ENCODE measurements at regions not wholly inside any gene's neighbourhood (a gene's known extent, or its start where the extent isn't known, plus 50 kb on each side); places are given as distances from the start of the nearest gene placed in this dataset.

- ATAC-seq, result no peak
- Histone ChIP-seq H3K9me3 (ENCODE audit: control insufficient read depth, insufficient read depth, low read depth, low read length) (no peaks in the 10 kb centered on the region), H3K4me3 (ENCODE audit: low read depth in 2 of 2, low read length in 2 of 2) (no peak overlapping the region), H3K27ac (ENCODE audit: low read length) (no peak overlapping the region), H3K4me1 (ENCODE audit: control insufficient read depth, insufficient read depth, low read length) (no peaks in the 10 kb centered on the region), H3K36me3 (ENCODE audit: control insufficient read depth, insufficient read depth, low read length) (no peaks in the 10 kb centered on the region), H3K27me3 (ENCODE audit: control insufficient read depth, insufficient read depth, low read length) (no peaks in the 10 kb centered on the region)
- intact Hi-C loops (cut with micrococcal nuclease; ENCODE audit: unreplicated experiment), result no loop called here
- no peak for DNase-seq (ENCODE audit: low read depth, low spot score)
- in situ Hi-C loops (cut with HindIII; ENCODE audit: low pct_unique_long_range_greater_than_20kb, low sequenced_read_pairs), result no loop called here
- ChIA-PET CTCF (no interaction called here), POLR2A (no interaction called here)
- TF ChIP-seq REST (IDR thresholded peaks at IDR 0.05; ENCODE audit: insufficient read depth in 1 of 2, low read depth in 2 of 2, low read length in 1 of 2), result no peak
- BruUV-seq (replicated peaks), result no TSS peak
Measured at GRCh38 chr4:146110871-146111485, 64.5 kb upstream of the LSM6 start.

DNA sequence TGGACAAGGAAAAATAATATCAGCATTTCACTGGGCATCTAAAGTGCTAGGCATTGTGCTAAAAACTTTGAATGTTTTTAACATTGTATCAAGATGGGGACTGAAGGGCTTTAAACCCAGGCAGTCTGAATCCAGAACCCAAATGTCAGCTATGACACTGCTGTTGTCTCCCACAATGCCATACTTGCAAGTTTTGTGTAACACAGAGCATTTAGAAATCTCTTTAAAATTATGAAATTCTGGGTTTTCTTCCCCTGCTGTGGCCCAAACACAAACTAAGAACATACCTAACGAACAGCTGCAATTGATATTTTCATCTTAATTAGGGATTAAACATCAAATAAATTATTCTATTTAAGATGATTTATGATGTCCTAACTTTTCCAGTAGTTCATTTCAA is 66.8 kb upstream of the LSM6 start:
- intact Hi-C loops (cut with micrococcal nuclease; ENCODE audit: unreplicated experiment), result no loop called here
- H3K9me3 ChIP-seq (ENCODE audit: control insufficient read depth, insufficient read depth, low read depth, low read length), result no peaks in the 10 kb centered on the region
- no peaks in the 10 kb centered on the region for H3K27me3 ChIP-seq (ENCODE audit: control insufficient read depth, insufficient read depth, low read length)
- TF ChIP-seq REST (IDR thresholded peaks at IDR 0.05; ENCODE audit: insufficient read depth in 1 of 2, low read depth in 2 of 2, low read length in 1 of 2), result no peak
- no peak for TF ChIP-seq POLR2AphosphoS5 (IDR thresholded peaks at IDR 0.05; ENCODE audit: low read depth, low read length)
- no peak for TF ChIP-seq SIN3A (IDR thresholded peaks at IDR 0.05; ENCODE audit: borderline replicate concordance, insufficient read depth, low read depth, low read length)
- no peak for TF ChIP-seq CTCF (IDR thresholded peaks at IDR 0.05)
- ATAC-seq, result no peak
- no peaks in the 10 kb centered on the region for H3K36me3 ChIP-seq (ENCODE audit: control insufficient read depth, insufficient read depth, low read length)
- H3K4me3 ChIP-seq (ENCODE audit: low read depth in 2 of 2, low read length in 2 of 2), result no peak overlapping the region
- ChIA-PET CTCF (no interaction called here), POLR2A (no interaction called here)
- in situ Hi-C loops (cut with HindIII; ENCODE audit: low pct_unique_long_range_greater_than_20kb, low sequenced_read_pairs), result no loop called here
- no peaks in the 10 kb centered on the region for H3K4me1 ChIP-seq (ENCODE audit: control insufficient read depth, insufficient read depth, low read length)
- BruUV-seq (replicated peaks), result no TSS peak
- DNase-seq (ENCODE audit: low read depth, low spot score), result no peak
- no peak overlapping the region for H3K27ac ChIP-seq (ENCODE audit: low read length)
